Left renal cortex interstitium (tissue), 4 donors: ENCODE measurements at regions not wholly inside any gene's neighbourhood (a gene's known extent, or its start where the extent isn't known, plus 50 kb on each side); places are given as distances from the start of the nearest gene placed in this dataset.
"Not testable (repeated sequence)": the region's sequence is repeated elsewhere in the genome, so short reads cannot be mapped to it uniquely, and the experiment has no call there.

ENCODE experiments used
- DNase-seq, 4 donors: peaks; one replicate each; pipeline ENCODE4 v3.0.0-alpha.2; 2013; ENCODE audit warnings: low read depth in 4 of 4, low spot score in 2 of 4, missing footprints in 1 of 4

GRCh38 chr1:65526049-65526556 is 105.6 kb downstream of the LEPR start:
- no peak for DNase-seq

DNA sequence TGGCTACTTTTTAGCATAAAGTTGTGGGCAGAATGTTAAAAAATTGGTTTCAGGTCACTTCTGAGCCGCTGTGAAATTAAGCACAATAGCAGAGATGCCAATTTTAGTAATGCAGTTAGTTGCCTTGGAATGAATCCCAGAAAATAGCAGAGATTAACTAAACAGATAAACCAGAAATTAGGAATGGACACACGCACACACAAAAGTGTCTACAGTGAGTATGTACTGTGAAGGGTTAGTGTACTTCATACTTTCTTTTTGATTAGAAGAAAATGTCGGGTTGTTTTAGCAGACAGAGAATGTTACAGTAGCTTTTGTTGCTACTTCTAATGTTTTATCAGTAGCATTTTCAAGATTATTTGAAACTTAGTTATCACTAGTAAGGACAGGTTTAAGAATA is 106.7 kb downstream of the LEPR start:
- DNase-seq, result no peak

DNA sequence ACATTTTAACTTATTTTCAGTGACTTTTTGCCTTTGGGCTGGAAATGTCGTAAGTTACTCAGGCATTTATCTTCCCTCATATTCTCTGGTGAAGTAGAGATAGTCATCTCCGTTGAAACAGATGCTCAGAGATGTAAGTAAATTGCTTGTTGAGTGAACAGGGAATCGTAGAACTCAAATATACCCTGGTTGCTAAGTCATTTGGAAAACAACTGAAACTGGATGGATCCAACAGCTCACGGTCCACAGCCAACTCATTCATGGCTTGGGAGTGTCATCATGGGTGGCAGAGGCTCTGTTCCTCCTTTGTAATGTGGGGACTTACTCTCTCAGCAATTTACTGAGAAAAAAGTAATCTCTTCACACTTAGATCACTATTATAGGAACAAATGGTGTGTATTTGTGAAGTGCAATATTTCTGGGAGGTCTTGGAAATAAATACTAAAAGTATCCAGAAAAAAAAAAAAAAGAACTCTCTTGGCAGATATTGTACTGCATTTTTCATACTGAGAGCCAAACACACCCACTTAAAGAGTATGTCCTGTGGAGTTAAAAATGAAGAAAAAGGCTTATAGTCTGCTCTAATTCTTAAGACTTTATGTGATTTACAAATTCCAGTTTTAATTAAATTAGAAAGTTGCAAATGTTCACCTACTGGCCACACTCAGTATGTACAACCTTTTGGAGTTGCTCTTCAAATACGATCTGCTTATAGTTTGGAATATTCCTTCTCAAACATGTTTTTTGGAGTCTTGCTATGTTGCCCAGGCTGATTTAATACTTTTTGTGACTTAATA is 107.4 kb downstream of the LEPR start:
- DNase-seq, result no peak

DNA sequence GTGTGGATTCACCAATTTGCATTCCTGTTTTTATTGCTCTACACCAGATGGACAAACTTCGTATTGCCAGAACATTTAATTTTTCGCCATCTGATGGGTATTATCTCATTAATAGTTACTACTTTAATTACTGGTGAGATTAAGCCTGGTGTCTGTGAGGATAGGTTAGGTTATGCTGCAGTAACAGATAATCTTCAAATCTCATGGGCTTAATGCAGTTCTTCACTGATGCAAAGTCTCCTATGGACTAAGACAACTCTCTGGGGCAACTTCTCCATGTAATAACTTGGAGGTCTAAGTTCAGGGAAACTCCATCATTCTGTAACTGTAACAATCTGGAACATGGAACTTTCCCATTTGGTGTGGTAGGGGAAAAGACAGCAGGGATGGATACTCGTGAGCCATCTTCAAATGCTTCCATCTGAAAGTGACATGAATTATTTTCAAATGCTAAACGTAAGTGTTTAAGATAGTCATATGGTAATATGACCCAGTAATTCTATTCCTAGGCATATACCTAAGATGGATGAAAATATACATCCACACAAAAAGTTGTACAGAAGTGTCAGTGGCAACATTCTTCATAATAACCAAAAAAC is 111.6 kb downstream of the LEPR start:
- DNase-seq, result no peak

- no peak for DNase-seq
Observed at GRCh38 chr1:65535981-65536380, 115.5 kb downstream of the LEPR start.

- no peak for DNase-seq
Observed at GRCh38 chr1:65538086-65538485, 117.6 kb downstream of the LEPR start.

DNA sequence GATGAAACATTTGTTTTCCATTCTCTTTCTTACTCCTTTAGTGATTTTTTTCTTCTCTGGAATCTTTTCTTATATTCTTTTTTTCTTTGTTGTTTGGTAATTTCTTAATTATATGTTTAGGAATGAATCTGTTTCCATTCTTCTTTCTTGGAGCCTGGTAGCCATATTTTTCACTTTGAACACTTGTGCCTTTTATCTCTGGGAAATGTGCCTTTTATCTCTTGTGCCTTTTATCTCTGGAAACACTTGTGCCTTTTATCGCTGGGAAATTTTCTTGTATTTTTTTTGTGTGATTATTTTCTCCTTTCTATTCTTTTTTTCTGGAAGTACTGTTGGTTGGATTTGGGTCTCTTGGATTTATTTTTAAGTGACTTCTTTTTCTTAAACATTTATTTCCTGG is 118.2 kb downstream of the LEPR start:
- no peak for DNase-seq

- no peak for DNase-seq
Observed at GRCh38 chr1:65539266-65540131, 119.0 kb downstream of the LEPR start.

DNA sequence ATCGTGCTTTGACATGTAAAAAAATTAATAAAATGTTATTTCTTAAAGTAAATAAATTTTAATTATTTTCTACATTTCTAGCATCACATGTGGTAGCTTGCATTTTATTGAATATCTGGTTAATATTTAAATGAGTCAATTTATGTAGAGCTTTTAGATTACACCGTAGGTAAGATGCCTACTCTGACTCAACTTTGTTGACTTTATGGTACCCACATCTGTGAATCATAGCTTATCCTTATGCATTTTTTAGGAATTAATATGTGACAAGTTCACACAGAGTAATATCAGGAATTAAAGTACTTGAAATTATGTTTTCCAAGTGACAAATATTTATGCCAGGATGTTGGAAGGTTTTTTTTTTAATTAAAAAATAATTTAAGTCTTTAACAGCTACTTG is 120.7 kb downstream of the LEPR start:
- no peak for DNase-seq

GRCh38 chr1:65541865-65542264 is 121.4 kb downstream of the LEPR start:
- DNase-seq, result no peak

DNA sequence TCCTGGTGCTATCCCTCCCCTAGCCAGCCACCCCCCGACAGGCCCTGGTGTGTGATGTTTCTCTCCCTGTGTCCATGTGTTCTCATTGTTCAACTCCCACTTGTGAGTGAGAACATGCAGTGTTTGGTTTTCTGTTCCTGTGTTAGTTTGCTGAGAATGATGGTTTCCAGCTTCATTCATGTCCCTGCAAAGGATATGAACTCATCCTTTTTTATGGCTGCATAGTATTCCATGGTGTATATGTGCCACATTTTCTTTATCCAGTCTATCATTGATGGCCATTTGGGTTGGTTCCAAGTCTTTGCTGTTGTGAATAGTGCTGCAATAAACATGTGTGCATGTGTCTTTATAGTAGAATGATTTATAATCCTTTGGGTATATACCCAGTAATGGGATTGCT is 122.1 kb downstream of the LEPR start:
- not testable (repeated sequence) for DNase-seq

DNA sequence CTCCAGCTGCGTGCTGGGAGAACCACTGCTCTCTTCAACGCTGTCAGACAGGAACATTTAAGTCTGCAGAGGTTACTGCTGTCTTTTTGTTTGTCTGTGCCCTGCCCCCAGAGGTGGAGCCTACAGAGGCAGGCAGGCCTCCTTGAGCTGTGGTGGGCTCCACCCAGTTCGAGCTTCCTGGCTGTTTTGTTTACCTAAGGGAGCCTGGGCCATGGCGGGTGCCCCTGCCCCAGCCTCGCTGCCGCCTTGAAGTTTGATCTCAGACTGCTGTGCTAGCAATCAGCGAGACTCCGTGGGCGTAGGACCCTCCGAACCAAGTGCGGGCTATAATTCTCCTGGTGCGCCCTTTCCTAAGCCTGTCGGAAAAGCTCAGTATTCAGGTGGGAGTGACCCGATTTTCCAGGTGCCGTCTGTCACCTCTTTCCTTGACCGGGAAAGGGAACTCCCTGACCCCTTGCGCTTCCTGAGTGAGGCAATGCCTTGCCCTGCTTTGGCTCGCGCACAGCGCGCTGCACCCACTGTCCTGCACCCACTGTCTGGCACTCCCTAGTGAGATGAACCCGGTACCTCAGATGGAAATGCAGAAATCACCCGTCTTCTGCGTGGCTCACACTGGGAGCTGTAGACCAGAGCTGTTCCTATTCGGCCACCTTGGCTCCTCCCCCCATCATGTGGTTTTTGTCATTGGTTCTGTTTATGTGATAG is 130.0 kb downstream of the LEPR start:
- not testable (repeated sequence) for DNase-seq

DNA sequence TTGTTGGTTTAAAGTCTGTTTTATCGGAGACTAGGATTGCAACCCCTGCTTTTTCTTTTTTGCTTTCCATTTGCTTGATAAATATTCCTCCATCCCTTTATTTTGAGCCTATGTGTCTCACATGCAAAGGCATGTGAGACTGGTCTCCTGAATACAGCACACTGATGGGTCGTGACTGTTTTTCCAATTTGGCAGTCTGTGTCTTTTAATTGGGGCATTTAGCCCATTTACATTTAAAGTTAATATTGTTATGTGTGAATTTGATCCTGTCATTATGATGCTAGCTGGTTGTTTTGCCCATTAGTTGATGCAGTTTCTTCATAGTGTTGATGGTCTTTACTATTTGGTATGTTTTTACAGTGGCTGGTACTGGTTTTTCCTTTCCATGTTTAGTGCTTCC is 132.0 kb downstream of the LEPR start:
- DNase-seq, result not testable (repeated sequence)

DNA sequence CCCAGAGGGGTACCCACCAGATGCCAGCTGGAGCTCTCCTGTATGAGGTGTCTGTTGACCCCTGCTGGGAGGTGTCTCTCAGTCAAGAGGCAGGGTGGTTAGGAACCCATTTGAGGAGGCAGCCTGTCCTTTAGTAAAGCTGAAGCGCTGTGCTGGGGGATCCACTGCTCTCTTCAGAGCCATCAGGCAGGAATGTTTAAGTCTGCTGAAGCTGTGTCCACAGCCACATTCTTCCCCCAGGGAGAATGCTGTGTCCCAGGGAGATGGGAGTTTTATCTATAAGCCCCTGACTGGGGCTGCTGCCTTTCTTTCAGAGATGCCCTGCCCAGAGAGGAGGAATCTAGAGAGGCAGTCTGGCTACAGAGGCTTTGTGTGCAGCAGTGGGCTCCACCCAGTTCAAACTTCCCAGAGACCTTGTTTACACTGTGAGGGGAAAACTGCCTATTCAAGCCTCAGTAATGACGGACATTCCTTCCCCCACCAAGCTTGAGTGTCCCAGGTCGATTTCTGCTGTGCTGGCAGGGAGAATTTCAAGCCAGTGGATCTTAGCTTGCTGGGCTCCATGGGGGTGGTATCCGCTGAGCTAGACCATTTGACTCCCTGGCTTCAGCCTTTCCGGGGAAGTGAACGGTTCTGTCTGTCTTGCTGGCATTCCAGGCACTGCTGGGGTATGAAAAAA is 133.8 kb downstream of the LEPR start:
- DNase-seq, result not testable (repeated sequence)

DNA sequence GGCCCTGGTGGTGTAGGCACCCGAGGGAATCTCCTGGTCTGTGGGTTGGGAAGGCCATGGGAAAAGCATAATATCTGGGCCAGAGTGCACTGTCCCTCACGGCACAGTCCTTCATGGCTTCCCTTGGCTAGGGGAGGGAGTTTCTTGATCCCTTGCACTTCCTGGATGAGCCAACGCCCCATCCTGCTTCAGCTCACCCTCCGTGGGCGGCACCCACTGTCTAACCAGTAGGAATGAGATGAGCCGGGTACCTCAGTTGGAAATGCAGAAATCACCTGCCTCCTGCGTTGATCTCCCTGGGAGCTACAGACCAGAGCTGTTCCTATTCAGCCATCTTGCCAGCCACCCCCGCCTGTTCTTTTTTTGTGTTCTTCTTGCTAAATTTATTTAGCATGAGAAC is 134.4 kb downstream of the LEPR start:
- no peak for DNase-seq

GRCh38 chr1:65558215-65558614 is 137.7 kb downstream of the LEPR start:
- no peak for DNase-seq

GRCh38 chr1:65564493-65564892 is 144.0 kb downstream of the LEPR start:
- DNase-seq, result no peak

DNA sequence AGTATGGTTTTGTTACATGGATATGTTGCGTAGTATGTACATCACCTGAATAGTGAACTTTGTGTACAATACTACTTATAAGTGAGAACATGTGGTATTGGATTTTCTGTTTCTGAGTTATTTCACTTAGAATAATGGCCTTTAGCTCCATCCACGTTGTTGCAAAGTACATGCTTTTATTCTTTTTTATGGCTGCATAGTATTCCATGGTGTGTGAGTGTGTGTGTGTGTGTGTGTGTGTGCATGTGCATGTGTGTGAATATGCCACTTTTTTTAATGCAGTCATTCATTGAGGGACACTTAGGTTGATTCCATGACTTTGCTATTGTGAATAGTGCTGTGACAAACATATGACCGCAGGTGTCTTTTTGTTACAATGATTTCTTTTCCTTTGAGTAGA is 147.8 kb downstream of the LEPR start:
- DNase-seq, result no peak

DNA sequence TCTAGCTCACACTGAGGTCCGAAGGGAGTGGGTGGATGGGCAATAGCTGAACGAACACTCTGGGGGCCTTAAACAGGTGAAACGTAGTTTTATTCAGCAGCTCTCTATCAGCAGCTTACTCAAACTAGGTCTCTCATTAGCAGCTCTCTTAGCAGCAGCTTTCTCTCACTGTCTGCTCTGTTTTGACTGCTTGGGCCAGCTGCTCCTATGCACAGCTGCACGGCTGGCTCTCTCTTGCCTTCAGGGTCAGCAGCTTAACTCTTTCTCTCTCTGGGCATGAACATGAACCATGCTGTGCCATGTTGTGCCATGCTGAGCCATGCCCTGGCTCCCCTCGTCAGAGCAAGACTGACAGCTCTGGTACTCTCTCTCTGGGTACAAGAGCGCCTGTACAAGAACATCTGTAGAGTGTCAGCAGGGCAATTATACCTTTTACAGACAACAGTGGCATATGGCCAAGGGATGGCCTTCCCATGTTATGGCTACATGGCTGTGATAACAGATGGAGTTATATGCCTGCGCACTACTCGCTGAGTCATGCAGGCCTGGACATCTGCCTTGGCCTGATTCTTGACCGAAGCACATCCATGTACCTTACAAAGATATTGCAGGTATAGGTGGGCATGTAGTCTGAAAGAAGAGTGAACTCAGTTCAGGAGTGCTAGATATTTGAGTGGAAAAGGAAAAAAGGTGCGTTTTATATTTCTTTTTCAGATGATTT is 152.4 kb downstream of the LEPR start:
- no peak for DNase-seq
